ENCODE measurements at regions not wholly inside any gene's neighbourhood (a gene's known extent, or its start where the extent isn't known, plus 50 kb on each side); places are given as distances from the start of the nearest gene placed in this dataset.

GRCh38 chr2:2681085-2681484 lies 350.0 kb upstream of the MYT1L start:
- no peak for DNase-seq

DNA sequence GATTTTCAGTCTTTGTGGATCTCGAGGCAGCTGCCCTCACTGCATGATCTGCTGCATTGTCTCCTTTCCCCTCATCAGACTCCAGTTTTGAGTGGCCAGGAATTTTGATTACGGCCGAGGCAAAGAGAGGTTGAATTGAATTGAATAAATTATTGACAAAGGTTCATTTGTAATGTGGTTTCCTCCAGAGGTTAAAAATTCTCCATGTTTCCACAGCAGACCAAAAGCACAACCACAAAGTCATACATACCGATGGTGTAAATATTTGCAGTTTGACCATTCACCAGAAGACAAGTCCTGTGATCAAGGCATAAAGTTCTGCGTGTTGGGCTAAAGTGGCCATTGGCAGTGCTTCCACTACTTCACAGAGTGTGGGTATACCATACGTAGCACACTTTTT lies 343.8 kb upstream of the MYT1L start:
- no peak for DNase-seq

GRCh38 chr2:2673406-2673805 lies 342.3 kb upstream of the MYT1L start:
- no peak for DNase-seq

- DNase-seq = no peak
Observed at GRCh38 chr2:2672249-2672648, 341.2 kb upstream of the MYT1L start.

DNA sequence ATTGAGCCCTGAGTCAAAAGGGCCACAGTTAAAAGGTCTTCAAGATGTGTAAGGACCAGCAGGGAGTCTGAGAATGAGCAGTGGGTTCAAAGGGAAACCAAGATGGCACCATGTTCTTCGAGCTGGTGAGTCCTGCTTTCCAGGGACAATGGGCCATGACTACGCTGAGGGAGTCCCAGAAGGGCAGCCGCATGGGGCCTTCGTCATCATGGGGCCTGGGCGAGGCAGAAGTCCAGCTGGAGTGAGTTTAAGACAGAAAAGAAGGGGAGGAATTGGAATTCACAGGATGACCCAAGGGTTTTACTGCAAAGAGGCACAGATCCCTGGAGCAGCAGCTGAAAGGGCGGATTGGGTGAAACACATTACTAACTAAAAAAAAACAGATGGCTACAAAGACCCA lies 340.8 kb upstream of the MYT1L start:
- DNase-seq = no peak

GRCh38 chr2:2669316-2669715 lies 338.2 kb upstream of the MYT1L start:
- no peak for DNase-seq

DNA sequence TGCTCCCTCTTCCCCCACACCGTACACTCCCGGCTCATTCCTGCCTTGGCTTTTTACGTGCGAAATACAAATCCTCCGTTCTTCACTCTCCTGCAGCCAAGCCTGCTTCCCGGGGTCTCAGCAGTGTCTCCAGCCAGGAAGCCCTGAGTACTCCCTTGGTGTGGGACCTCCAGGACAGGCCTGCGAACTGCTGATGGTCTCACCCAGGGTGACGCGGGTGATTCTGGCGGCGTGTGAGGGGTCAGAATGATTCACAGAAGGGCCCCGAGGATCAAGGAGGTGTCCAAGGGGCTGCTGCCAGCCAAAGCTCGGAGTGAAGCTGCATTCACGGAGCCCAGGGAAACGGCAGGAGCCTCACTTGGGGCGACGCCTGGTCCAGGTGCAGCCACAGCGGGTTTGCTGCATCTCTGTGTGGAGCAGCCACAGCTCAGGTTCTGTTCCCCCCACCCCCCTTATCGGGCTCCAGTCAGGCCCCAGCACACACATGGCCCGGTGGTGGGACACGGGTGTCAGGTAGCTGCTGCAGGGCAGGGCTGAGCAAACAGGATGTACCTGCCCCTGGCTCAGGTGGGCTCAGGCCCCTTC lies 337.7 kb upstream of the MYT1L start:
- no peak for DNase-seq

DNA sequence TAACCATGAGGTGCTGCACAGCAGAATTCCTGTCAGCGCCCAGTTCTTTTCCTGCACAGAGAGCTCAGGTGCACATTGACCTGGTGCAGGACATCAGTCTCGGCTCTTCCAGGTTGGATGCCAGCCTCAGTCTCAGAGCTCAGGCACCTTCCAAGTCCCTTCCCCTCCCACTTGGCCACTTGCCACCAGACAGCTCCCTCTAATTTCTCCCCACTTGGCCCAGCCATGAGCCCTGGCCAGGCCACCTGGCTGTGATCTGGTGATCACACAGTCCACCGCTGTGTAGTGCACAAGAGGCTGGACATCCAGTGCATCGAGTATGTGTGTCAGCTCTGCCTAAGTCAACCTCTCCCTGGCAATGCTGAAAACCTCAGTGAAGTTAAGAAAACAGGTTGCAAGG lies 336.6 kb upstream of the MYT1L start:
- DNase-seq = no peak

DNA sequence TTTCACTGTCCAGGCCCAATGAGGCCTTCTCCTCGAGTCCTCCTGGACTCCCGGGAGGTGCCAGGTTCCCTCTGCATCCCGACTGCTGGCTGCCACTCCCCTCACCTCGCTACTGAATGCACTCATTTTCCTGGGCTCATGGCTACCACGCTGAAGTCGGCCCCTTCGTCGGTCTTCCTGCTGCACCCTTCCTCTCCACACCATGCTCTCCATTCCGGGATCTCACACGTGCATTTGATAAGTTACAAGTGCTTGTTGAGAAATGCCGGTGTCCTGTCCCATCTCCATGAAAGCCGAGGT lies 334.7 kb upstream of the MYT1L start:
- DNase-seq = no peak

DNA sequence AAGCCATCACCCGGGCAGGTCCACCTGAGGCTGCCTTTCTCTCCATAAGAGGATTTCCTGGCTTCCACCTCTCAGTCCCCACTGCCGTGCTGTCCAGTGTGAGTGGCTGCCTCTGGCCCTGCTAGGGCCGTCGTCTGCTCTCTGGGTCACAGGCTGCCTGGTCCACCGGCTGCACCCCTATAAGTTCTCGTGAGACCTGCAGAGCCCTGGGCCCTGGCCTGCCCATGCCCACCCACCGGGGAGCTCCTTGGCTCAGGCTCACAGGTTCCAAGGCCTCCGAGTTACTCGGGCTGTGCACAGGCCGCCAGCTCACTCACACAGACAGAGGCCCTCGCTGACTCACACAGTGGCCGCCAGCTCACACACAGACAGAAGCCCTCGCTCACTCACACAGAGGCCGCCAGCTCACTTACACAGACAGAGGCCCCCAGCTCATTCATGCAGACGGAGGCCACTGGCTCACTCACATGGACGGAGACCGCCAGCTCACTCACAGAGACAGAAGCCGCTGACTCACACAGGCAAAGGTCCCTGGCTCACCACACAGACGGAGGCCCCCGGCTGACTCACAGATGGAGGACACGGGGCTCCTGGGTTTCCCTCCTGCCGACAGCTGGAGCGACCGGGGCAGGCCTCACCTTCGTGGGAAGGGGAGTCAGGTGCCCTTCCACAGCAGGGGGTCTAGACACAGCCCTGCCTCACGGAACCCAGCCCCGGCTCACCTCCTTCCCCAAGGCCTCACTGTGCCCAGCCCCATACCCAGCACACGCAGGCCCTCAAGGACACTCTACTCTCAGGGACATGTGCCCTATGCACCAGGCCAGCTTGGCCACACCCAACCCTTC lies 334.1 kb upstream of the MYT1L start:
- DNase-seq = no peak

GRCh38 chr2:2663401-2664036 lies 332.4 kb upstream of the MYT1L start:
- no peak for DNase-seq

- DNase-seq = no peak
Observed at GRCh38 chr2:2662847-2663356, 331.8 kb upstream of the MYT1L start.

- no peak for DNase-seq
Observed at GRCh38 chr2:2662037-2662846, 331.2 kb upstream of the MYT1L start.

DNA sequence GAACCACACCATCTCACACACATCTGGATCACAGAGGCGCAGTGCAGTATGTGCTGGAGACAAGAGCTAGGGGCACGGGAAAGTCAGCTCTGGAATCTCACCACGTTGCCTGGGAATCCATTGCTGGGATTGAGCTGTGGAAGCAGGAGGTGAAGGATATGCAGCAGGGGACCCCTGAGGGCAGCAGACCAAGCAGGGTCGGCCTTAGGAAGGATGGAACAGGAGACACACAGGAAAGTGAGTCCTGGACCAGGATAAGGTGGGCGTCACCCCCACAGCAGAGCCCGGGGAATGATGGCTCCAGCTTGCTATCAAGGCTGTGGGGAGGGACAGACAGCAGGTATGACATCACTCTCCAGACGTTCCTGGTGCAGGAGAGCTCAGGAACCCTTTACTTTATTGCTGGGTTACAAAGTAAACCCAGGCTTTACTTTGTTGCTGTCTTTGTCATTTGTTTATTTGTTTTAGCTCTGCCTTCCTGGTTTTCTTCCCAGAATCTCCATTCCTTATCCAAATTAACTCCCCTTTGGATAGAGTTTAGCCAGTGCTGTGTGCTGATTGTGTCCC lies 329.8 kb upstream of the MYT1L start:
- no peak for DNase-seq

DNA sequence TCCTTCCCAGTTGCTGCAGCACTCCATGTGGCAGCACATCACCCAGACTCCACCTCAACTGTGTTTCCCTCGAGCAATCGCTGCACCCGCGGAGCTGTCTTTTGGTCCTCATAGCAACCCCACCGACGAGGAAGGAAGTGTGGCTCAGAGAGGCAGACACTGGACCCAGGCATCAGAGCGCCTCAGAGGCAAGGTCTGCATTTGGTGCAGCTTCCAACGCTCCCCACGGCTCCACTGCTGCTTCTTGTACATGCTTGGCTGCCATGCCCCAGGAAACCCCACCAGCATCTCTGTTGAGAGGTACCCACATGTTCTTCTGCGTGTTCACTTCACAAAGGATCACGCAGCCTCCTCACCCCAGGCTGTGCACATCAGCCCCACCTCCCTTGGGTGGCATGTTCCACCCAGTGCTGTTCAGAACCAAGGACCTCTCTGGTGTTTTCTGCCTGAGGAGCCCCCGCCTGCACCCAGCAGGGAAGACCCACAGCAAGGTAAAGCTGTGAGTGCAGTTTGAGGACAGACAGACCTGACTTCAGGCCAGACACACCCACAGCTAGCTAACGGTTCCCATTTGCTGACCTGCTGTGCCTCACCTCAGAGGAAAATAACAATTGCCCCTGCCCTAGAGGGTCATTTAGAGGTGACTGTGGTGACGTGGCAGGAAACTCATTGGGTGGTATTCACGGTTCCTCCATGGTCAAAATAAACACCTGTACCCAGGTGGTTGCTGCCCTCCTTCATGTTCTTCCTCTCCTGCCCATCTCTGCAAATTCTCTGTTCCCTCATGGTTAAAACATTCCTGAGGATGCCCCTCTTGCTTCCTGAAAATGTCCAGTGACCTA lies 326.3 kb upstream of the MYT1L start:
- no peak for DNase-seq

DNA sequence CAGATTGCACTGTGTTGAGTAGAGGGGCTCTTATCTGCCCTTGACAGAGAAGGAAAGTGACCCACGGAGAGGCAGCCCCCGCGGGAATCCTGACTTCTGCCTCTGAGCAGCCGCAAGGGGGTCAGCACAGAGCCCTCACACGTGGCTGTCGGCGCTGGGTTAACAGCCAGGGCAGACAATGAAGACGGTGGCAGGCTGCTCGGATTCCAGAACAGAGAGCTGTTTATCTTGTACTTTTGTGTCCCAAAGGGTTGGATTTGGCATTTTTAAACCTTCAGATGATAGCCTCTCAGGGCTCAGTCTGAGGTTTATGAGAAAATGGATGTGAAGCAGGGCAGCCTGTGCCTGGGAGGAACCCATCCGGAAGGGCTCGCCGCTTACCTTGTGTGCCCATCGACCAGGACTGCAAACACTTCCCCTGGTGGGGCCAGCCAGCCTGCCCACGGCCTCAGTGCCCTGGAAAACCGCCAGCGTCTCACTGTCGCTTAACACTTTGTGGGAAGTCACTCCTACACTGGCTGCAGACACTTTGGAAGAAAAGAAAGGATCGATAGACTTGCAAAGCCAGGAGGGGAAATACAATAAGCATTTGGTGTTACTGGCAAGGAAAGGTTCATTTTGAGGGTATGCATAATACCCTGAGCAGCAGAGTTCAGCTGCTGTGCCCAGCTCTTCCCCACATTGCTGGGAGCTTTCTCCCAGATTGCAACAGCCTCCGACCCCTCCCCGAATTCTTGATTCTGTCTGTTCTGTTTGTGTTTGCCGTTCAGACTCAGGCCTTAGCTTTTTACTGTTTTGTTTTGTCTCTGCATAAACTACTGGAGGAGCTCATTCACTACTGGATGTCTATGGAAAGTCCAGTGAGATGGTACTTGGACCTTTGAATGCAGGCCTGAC lies 325.3 kb upstream of the MYT1L start:
- no peak for DNase-seq

DNA sequence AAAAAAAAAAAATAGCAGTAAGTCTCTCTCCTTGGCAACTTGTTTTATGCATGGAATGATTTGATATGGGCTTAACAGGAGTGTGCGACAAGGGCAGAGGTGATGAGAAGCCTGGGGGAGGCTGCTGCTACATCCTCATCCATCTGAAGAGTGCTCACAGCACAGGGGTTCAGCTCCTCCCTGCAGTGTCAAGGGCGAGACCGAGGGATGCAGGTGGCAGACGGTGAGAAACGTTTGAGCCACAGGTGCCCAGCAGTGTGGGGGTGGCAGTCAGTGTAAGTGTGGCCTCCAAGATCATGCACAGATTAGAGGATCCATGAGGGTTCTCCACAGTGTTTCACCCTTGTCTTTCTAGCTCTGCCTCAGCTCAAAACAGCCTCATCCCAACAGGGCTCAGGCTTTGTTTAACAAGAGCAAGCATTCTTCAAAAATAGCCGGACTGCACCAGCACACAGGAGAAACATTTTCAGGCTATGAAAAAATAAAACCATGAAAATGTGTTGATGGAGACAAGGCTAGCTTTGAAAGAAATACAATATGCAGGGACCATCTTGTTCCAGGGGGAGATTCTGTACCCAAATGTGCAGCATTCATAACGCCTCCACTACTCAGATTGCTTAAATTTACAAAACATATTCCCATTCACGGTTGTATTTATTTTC lies 324.5 kb upstream of the MYT1L start:
- no peak for DNase-seq

- DNase-seq = no peak
Observed at GRCh38 chr2:2653231-2653630, 322.2 kb upstream of the MYT1L start.

GRCh38 chr2:2650608-2651375 lies 319.7 kb upstream of the MYT1L start:
- DNase-seq = no peak
